HFFc6 (cell line): ENCODE measurements at regions not wholly inside any gene's neighbourhood (a gene's known extent, or its start where the extent isn't known, plus 50 kb on each side); places are given as distances from the start of the nearest gene placed in this dataset.
A peak's percentile ranks its signal among the peaks of the same experiment; 100 is the strongest.

Experiments used
- DNase-seq: peaks from one replicate; pipeline ENCODE4 v3.0.0-alpha.2; 2018
- H3K27ac Mint-ChIP-seq: 2 replicates; pipeline ENCODE4 v1.8.0; 2020; ENCODE audit warnings: mild to moderate bottlenecking, mixed read lengths
- H3K27me3 Mint-ChIP-seq: 2 replicates; pipeline ENCODE4 v1.8.0; 2021; ENCODE audit warnings: mild to moderate bottlenecking, moderate library complexity, mixed read lengths; ENCODE audit not compliant: insufficient read depth
- H3K36me3 Mint-ChIP-seq: 2 replicates; pipeline ENCODE4 v1.8.0; 2021; ENCODE audit warnings: low read depth, mixed read lengths
- H3K4me1 Mint-ChIP-seq: 2 replicates; pipeline ENCODE4 v1.8.0; 2020; ENCODE audit warnings: low read depth, mixed read lengths
- H3K4me3 Mint-ChIP-seq: 2 replicates; pipeline ENCODE4 v1.8.0; 2020; ENCODE audit warnings: mild to moderate bottlenecking, moderate library complexity, mixed read lengths
- H3K9me3 Mint-ChIP-seq: 2 replicates; pipeline ENCODE4 v1.8.0; 2020; ENCODE audit warnings: mild to moderate bottlenecking, mixed read lengths
- CTCF ChIP-seq: fragments of 200-600 bp; sonication (generic); IDR thresholded peaks from 2 replicates; pipeline ENCODE4 v1.5.0; 2021; ENCODE audit warnings: antibody characterized with exemption, mild to moderate bottlenecking

- H3K36me3 Mint-ChIP-seq, result peaks cover 14% of the 10 kb centered on the region
- no peak for TF ChIP-seq CTCF
- no peak overlapping the region for H3K27ac Mint-ChIP-seq
- H3K9me3 Mint-ChIP-seq, result peaks cover 23% of the 10 kb centered on the region
- no peak overlapping the region for H3K4me3 Mint-ChIP-seq
- no peak for DNase-seq
- peaks cover 20% of the 10 kb centered on the region for H3K4me1 Mint-ChIP-seq
- H3K27me3 Mint-ChIP-seq, result peaks cover 4% of the 10 kb centered on the region; the same call in 1 of the 2 replicates
Measured at GRCh38 chr2:43023791-43024514, 202.5 kb downstream of the ZFP36L2 start.

DNA sequence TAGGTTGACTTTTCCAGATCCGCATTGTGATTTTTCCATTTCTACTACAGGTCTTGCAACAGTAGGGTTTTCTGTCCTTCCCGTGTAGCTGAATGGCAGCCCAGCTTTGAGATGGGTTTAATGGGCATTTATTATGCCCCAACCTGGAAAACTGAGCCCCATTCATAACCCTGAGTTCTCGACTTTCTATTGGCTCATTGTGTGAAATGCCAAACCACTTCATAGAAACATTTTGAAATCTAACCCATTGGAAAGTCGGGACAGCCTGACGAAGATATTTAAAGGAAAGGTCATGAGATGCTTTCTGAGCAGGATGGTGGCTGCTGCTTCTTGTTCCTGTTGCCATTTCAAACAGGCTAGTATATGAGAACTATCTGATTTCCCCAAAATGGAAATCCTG is 203.5 kb downstream of the ZFP36L2 start:
- Mint-ChIP-seq H3K27ac (no peak overlapping the region), H3K9me3 (peaks cover 23% of the 10 kb centered on the region), H3K4me1 (peaks cover 28% of the 10 kb centered on the region), H3K4me3 (no peak overlapping the region), H3K27me3 (peaks cover 4% of the 10 kb centered on the region; the same call in 1 of the 2 replicates), H3K36me3 (peaks cover 14% of the 10 kb centered on the region)
- DNase-seq, result no peak
- no peak for TF ChIP-seq CTCF

GRCh38 chr2:43021791-43022509 is 204.5 kb downstream of the ZFP36L2 start:
- Mint-ChIP-seq H3K27me3 (peaks cover 4% of the 10 kb centered on the region; the same call in 1 of the 2 replicates), H3K4me3 (no peak overlapping the region), H3K9me3 (peaks cover 23% of the 10 kb centered on the region), H3K4me1 (peaks cover 33% of the 10 kb centered on the region), H3K27ac (no peak overlapping the region), H3K36me3 (peaks cover 14% of the 10 kb centered on the region)
- peak; percentile 51 for TF ChIP-seq CTCF
- no peak for DNase-seq

DNA sequence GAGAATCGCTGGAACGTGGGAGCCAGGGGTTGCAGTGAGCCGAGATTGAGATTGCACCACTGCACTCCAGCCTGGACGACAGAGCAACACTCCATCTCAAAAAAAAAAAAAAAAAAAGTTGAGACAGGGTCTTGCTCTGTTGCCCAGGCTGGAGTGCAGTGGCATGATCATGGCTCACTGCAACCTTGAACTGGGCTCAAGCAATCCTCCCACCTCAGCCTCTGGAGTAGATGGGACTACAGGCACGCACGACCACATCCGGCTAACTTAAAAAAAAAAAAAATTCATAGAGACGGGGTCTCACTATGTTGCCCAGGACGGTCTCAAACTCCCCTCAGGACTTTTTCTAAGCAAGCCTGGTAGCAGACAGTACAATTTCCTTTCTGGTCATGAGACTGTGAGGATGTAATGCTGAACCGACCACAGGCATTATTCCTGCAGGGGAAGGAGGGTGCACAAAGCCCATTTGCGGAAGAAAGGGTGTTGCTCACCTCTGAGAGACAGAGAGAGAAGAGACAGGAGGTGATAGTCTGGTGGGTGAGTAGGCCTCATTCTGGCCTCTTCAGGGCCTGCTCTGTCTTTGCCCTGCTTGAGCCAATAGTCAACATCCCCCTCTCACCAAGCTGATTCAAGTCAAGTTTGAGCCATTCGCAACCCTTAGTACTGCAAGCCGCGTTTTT is 205.3 kb downstream of the ZFP36L2 start:
- Mint-ChIP-seq H3K4me1 (peaks cover 30% of the 10 kb centered on the region), H3K4me3 (no peak overlapping the region), H3K36me3 (peaks cover 14% of the 10 kb centered on the region)

More for the DNA sequence above, 205.3 kb downstream of the ZFP36L2 start:
- DNase-seq, result no peak
- Mint-ChIP-seq H3K27ac (no peak overlapping the region), H3K27me3 (peaks cover 4% of the 10 kb centered on the region; the same call in 1 of the 2 replicates), H3K9me3 (peaks cover 23% of the 10 kb centered on the region)
- no peak for TF ChIP-seq CTCF
